Activated CD4-positive, alpha-beta memory T cell treated with anti-CD3 and anti-CD28 coated beads for 36 hours (primary cell): ENCODE measurements at regions not wholly inside any gene's neighbourhood (a gene's known extent, or its start where the extent isn't known, plus 50 kb on each side); places are given as distances from the start of the nearest gene placed in this dataset.

Source experiments
- CTCF ChIA-PET: fragments of 350-600 bp; sonication (Branson Sonifier 250); formaldehyde crosslinking; loops from one replicate; lab custom pipeline; 2021; ENCODE audit warnings: antibody characterized with exemption, inconsistent platforms; lab: Charles Lee
- POLR2A ChIA-PET: fragments of 350-600 bp; sonication (Branson Sonifier 250); formaldehyde crosslinking; loops from one replicate; lab custom pipeline; 2021; ENCODE audit warnings: antibody characterized with exemption; lab: Charles Lee
- DNase-seq: peaks from one replicate; pipeline ENCODE4 v3.0.0-alpha.2; 2020
- H3K27ac Mint-ChIP-seq: one replicate; pipeline ENCODE4 v1.8.0; 2021; ENCODE audit warnings: mixed read lengths
- H3K27me3 Mint-ChIP-seq: one replicate; pipeline ENCODE4 v1.8.0; 2021; ENCODE audit warnings: mixed read lengths
- H3K36me3 Mint-ChIP-seq: one replicate; pipeline ENCODE4 v1.8.0; 2021; ENCODE audit warnings: mixed read lengths
- H3K4me1 Mint-ChIP-seq: one replicate; pipeline ENCODE4 v1.8.0; 2021; ENCODE audit warnings: low read depth, mixed read lengths
- H3K4me3 Mint-ChIP-seq: one replicate; pipeline ENCODE4 v1.8.0; 2021; ENCODE audit warnings: mild to moderate bottlenecking, mixed read lengths
- H3K9me3 Mint-ChIP-seq: one replicate; pipeline ENCODE4 v1.8.0; 2021; ENCODE audit warnings: mixed read lengths
- intact Hi-C: fragments of 100-400 bp; cut with micrococcal nuclease; formaldehyde crosslinking; loops from one replicate; pipeline ENCODE4 v1.15.1; 2023

DNA sequence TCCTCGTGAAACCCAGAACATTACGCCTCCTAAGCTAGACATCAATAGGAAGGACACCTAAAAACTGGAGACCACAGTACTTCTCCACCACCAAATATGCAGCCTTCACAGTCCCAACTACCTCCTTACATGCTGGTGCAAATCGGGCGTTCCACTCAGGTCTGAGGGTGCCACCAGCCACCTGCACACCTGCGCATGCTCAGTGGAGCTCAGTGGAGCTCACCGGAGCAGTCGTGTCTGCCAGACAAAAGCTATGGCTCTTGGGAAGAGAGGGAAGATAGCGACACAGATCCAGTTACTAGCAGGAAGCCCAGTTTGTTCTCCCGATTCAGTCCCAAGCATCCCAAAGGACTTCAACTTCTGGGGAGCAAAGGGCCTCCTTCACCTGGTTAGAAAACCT is 237.1 kb downstream of the TSHZ3 start:
- ChIA-PET POLR2A (no interaction called here), CTCF (no interaction called here)
- Mint-ChIP-seq H3K27ac (no peak overlapping the region), H3K36me3 (no peaks in the 10 kb centered on the region), H3K4me3 (no peak overlapping the region), H3K27me3 (peaks cover 24% of the 10 kb centered on the region), H3K4me1 (peaks cover 13% of the 10 kb centered on the region), H3K9me3 (no peaks in the 10 kb centered on the region)
- DNase-seq, result no peak
- intact Hi-C loops, result loop anchor here (10.0 kb wide), 1 partner anchor 153 kb away; no protein-coding TSS in a partner anchor

DNA sequence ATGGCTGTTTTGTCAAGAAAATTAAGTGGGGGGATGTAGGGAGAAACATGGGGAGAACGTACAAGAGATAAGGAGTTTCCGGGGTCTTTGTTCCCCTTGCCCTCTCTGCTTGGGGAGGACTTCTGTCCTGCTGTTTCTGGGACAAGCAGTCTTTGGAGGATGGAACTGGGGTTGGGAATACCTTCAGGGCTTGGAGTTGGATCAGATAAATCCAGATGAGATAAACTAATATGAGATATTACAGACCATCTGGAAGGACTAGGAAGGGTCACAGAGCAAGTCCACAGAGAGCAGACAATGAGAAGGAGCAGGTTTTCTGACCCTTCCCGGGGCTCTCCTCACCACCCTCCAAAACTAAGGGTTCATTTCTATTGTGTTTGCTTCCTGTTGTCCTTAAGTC is 237.5 kb downstream of the TSHZ3 start:
- no peaks in the 10 kb centered on the region for H3K36me3 Mint-ChIP-seq
- no peak for DNase-seq
- H3K4me3 Mint-ChIP-seq, result no peak overlapping the region
- intact Hi-C loops, result loop anchor here (10.0 kb wide), 1 partner anchor 153 kb away; no protein-coding TSS in a partner anchor
- H3K27me3 Mint-ChIP-seq, result peaks cover 24% of the 10 kb centered on the region
- H3K27ac Mint-ChIP-seq, result no peak overlapping the region
- ChIA-PET POLR2A (no interaction called here), CTCF (no interaction called here)
- H3K9me3 Mint-ChIP-seq, result no peaks in the 10 kb centered on the region
- peaks cover 13% of the 10 kb centered on the region for H3K4me1 Mint-ChIP-seq

DNA sequence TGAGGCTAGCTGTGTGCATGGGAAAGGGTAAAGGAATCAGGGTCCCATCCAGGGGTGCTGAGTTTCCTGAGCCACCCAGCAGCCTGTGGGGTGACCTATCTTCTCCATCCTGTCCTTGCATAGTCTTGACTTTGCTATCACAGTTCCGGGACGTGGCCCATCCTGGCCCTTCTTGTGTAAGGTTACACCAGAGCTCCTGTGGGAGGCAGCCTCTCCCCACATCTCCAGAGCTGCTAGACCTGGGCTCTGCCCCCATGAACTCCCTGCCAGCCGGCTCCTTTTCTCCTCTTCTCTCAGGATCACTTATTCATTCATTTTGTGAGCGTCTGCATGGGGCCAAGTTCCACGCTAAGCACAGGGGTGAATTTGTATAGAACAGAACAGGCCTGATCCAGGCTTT is 238.9 kb downstream of the TSHZ3 start:
- Mint-ChIP-seq H3K27ac (no peak overlapping the region), H3K36me3 (no peaks in the 10 kb centered on the region), H3K4me1 (peaks cover 13% of the 10 kb centered on the region), H3K4me3 (no peak overlapping the region), H3K27me3 (peaks cover 24% of the 10 kb centered on the region), H3K9me3 (no peaks in the 10 kb centered on the region)
- DNase-seq, result peak; percentile 30
- POLR2A ChIA-PET, result no interaction called here
- intact Hi-C loops, result loop anchor here (1.0 to 10.0 kb wide), 2 partner anchors 154 to 247 kb away; no protein-coding TSS in a partner anchor
- CTCF ChIA-PET, result interaction anchor here (1.0 to 1.3 kb wide), 2 partner anchors 55 to 247 kb away, joined by 3 to 4 read pairs; no protein-coding TSS in a partner anchor

DNA sequence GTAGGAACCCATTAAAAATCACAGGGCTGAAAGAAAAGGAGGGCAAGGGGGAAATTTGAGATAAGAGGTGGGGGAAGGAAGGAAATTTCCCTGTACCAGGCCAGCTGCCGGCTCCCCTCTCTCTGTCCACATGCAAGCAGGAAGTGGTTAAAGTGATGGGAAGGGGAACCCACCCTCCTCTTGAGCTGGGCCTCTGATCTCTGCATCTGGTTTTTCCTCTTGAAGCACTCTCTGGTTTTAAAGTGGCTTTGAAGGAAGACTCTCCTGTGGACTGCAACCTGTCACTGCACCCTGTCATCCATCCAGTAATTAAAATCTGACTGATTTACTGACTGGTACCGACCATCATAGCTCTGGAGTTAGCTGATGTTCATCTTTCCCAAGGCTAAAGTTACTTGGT is 239.6 kb downstream of the TSHZ3 start:
- CTCF ChIA-PET, result interaction anchor here (0.6 to 1.0 kb wide), 2 partner anchors 120 to 248 kb away, joined by 3 to 4 read pairs; no protein-coding TSS in a partner anchor
- no peak overlapping the region for H3K27ac Mint-ChIP-seq
- POLR2A ChIA-PET, result no interaction called here
- peaks cover 24% of the 10 kb centered on the region for H3K27me3 Mint-ChIP-seq
- H3K9me3 Mint-ChIP-seq, result no peaks in the 10 kb centered on the region
- H3K4me1 Mint-ChIP-seq, result peaks cover 13% of the 10 kb centered on the region
- no peak for DNase-seq
- H3K36me3 Mint-ChIP-seq, result no peaks in the 10 kb centered on the region
- H3K4me3 Mint-ChIP-seq, result no peak overlapping the region
- intact Hi-C loops, result loop anchor here (1.0 to 10.0 kb wide), 2 partner anchors 155 to 248 kb away; no protein-coding TSS in a partner anchor

DNA sequence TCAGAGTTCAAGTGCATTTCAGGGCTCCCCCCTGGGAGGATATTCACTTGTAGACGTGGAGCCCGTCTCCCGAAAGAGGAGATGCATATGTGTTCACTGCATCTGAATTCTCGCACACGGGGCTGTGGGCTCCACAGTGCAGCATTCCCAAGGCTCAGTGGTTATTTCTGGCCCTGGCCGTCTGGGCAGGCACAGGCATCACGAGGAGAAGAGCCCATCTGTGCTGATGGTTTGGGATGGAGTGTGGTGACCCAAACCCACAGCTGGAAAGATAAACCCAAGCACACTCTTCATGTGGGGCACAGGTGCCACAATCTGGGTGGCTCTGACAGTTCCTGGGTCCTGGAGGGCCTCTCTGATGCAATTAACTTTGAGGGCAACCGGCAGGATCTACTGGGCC is 242.1 kb downstream of the TSHZ3 start:
- Mint-ChIP-seq H3K27me3 (peaks cover 7% of the 10 kb centered on the region), H3K4me3 (no peak overlapping the region), H3K27ac (no peak overlapping the region), H3K36me3 (no peaks in the 10 kb centered on the region), H3K9me3 (no peaks in the 10 kb centered on the region), H3K4me1 (peaks cover 13% of the 10 kb centered on the region)
- ChIA-PET CTCF (no interaction called here), POLR2A (no interaction called here)
- intact Hi-C loops, result no loop called here
- DNase-seq, result no peak

DNA sequence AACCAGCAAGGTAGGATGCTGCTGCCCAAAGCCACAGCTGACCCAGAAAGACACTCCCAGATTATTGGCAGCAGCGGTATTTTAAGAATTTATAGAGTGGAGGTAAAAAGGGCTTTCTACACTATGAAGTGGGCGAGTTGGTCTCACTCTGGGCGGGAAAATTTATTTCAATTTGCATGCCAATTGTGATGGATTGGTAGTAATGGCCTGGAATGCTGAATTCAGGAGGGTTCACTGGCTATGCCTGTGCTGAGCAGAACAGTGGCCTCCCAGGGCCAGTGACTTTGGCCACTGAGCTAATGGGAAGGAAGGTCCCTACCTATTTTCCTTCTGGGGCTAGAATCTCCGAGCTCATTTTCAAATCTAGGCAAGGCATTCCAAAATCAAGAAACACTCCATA is 243.5 kb downstream of the TSHZ3 start:
- Mint-ChIP-seq H3K4me3 (no peak overlapping the region), H3K9me3 (no peaks in the 10 kb centered on the region), H3K27ac (no peak overlapping the region), H3K27me3 (peaks cover 5% of the 10 kb centered on the region), H3K4me1 (peaks cover 13% of the 10 kb centered on the region), H3K36me3 (no peaks in the 10 kb centered on the region)
- DNase-seq, result no peak
- intact Hi-C loops, result no loop called here
- ChIA-PET POLR2A (interaction anchor here (0.5 to 0.6 kb wide), 2 partner anchors 14 to 96 kb away, joined by 3 to 6 read pairs; no protein-coding TSS in a partner anchor), CTCF (no interaction called here)

DNA sequence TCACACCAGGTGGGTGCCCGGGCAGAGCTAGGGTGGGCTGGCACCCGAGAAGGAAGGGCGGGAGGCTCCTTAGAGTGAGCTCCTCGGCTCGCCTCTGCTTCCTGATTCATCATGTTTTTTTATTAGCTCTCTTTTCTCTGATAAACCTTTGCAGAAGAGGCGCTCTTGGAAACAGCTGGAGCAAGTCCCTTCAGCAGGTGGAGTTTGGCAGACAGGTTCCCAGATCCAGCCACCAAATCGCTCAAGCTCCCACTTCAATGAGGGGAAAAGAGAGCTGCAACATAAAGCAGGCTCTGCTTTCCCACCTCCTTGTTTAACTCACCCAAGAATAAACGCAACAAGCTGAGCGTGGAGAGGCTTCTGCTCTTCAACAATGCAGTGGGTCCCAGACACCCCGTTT is 244.8 kb downstream of the TSHZ3 start:
- POLR2A ChIA-PET, result no interaction called here
- CTCF ChIA-PET, result interaction anchor here (0.6 kb wide), 1 partner anchor 435 kb away, joined by 3 read pairs; no protein-coding TSS in a partner anchor
- intact Hi-C loops, result no loop called here

DNA sequence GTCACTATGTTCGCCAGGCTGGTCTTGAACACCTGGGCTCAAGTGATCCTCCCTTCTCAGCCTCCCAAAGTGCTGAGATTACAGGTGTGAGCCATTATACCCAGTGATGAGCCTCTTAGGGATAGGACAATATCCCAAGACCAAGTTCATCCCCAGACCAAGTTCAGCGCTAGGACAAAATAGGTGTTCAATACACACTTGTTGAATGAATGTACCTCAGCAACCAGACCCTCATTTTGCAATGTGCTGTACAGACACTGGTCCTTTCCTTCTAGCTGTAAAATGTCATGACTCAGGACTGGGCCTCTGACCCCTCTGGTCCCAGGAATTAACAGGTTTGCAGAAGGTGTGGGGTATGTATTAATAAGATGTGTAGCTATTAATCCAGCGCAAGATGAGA is 246.0 kb downstream of the TSHZ3 start:
- H3K9me3 Mint-ChIP-seq, result no peaks in the 10 kb centered on the region
- POLR2A ChIA-PET, result no interaction called here
- no peak for DNase-seq
- no peaks in the 10 kb centered on the region for H3K36me3 Mint-ChIP-seq
- H3K27me3 Mint-ChIP-seq, result peaks cover under 1% of the 10 kb centered on the region
- intact Hi-C loops, result no loop called here
- CTCF ChIA-PET, result no interaction called here
- H3K27ac Mint-ChIP-seq, result no peak overlapping the region
- no peaks in the 10 kb centered on the region for H3K4me1 Mint-ChIP-seq
- no peak overlapping the region for H3K4me3 Mint-ChIP-seq

More for the DNA sequence above, 244.8 kb downstream of the TSHZ3 start:
- H3K9me3 Mint-ChIP-seq, result no peaks in the 10 kb centered on the region
- no peak for DNase-seq
- no peak overlapping the region for H3K27ac Mint-ChIP-seq
- no peaks in the 10 kb centered on the region for H3K36me3 Mint-ChIP-seq
- H3K27me3 Mint-ChIP-seq, result peaks cover 5% of the 10 kb centered on the region
- H3K4me1 Mint-ChIP-seq, result peaks cover 5% of the 10 kb centered on the region
- no peak overlapping the region for H3K4me3 Mint-ChIP-seq

DNA sequence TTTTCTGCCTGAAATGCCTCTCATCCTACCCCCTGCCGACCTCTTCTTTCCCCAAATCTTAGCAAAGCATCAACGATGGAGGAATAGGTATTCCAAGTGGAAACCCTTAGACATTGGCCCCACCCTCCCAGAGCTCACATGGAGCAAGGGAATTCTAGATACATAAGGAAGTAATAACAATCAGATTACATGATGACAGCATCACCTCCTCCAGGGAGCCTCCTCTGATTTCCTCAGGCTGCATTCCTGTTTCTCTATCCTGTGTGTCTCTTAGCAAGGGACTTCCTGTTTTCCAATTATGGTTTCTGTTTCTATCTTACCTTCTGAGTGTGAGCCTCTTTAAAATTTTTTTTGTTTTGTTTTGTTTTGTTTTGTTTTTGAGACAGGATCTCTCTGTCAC is 246.6 kb downstream of the TSHZ3 start:
- H3K4me1 Mint-ChIP-seq, result no peaks in the 10 kb centered on the region
- no peaks in the 10 kb centered on the region for H3K36me3 Mint-ChIP-seq
- no peaks in the 10 kb centered on the region for H3K27me3 Mint-ChIP-seq
- ChIA-PET POLR2A (no interaction called here), CTCF (no interaction called here)
- no peaks in the 10 kb centered on the region for H3K9me3 Mint-ChIP-seq
- no peak overlapping the region for H3K27ac Mint-ChIP-seq
- intact Hi-C loops, result no loop called here
- no peak overlapping the region for H3K4me3 Mint-ChIP-seq
- DNase-seq, result no peak

DNA sequence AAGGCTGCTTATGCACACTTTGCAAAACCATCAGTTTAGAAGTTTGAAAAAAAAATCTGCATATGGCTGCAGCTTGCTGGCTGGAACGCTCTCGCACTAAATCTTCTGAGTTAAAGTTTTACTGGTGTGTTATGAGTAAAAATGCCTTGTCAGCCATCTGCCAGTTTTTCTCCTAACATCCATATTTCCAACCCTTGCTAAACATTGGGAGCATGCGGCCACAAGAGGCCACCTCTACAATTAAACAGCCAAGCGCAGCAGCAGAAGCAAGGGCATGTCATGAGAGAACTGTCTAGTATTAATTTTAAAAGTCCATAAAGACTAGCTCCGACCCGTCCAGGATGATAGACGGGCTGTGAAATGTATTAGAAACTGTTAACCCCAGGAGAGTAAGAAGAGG is 248.3 kb downstream of the TSHZ3 start:
- no peak overlapping the region for H3K27ac Mint-ChIP-seq
- H3K4me3 Mint-ChIP-seq, result no peak overlapping the region
- H3K27me3 Mint-ChIP-seq, result peaks cover 2% of the 10 kb centered on the region
- intact Hi-C loops, result no loop called here
- CTCF ChIA-PET, result no interaction called here
- H3K4me1 Mint-ChIP-seq, result no peaks in the 10 kb centered on the region
- H3K9me3 Mint-ChIP-seq, result no peaks in the 10 kb centered on the region
- POLR2A ChIA-PET, result no interaction called here
- H3K36me3 Mint-ChIP-seq, result no peaks in the 10 kb centered on the region
- DNase-seq, result no peak

DNA sequence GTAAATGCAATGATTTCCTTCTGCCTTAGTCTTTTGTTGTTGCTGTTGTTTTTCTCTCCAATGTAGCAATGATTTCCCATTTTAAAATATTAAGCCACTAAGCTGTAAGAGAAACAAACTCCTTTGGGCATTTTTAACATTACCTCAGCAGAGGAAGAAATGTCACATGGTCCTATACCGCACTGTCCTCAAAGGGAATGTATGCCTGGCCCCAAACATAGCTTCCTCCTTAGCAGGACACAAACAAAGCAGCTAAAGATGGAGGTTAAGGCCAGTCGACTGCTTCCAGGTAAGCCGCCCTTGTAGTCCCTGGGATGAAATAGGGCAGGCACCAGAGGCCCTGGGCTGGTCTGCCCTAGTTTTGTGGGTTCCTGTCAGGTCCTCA is 249.0 kb downstream of the TSHZ3 start:
- H3K27me3 Mint-ChIP-seq, result peaks cover 2% of the 10 kb centered on the region
- H3K27ac Mint-ChIP-seq, result no peak overlapping the region
- DNase-seq, result no peak
- H3K4me1 Mint-ChIP-seq, result no peaks in the 10 kb centered on the region
- H3K4me3 Mint-ChIP-seq, result no peak overlapping the region
- CTCF ChIA-PET, result no interaction called here
- POLR2A ChIA-PET, result no interaction called here
- H3K36me3 Mint-ChIP-seq, result no peaks in the 10 kb centered on the region
- H3K9me3 Mint-ChIP-seq, result no peaks in the 10 kb centered on the region
- intact Hi-C loops, result no loop called here

DNA sequence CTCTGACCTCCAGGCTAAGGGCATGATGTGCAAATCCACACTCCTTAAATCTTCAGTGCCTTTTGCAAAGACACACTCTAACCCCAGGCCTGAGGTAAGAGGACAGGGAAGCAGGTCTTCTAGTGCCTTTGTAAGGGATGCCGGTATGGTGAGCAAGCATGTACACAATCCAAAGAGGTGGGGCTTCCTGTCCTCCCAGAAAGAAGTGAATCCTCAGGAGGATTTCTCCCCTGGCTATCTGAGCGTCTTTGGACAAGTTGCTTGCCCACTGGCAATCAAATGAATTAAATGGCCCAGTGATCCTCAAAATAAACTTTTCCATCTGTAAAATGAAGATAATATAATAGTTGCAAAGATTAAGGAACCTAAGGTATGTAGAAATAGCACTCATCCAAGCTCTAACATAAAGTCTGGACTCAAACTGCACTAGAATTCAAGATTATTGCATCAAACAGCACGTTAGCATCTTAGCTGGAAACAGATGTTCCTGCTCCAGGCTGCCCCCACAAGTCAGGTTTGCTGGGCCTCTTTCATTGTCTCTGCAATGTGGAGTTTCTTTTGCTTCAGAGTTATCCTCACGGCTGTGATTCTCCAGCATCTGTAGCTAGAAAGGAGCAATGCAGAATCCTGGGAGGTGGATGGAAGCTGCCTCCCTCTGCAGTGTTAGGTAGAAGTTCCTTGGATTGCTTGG is 249.6 kb downstream of the TSHZ3 start:
- Mint-ChIP-seq H3K4me1 (no peaks in the 10 kb centered on the region), H3K27me3 (peaks cover 2% of the 10 kb centered on the region), H3K27ac (no peak overlapping the region), H3K9me3 (no peaks in the 10 kb centered on the region), H3K4me3 (no peak overlapping the region), H3K36me3 (no peaks in the 10 kb centered on the region)
- CTCF ChIA-PET, result no interaction called here
- DNase-seq, result no peak
- POLR2A ChIA-PET, result no interaction called here
- intact Hi-C loops, result no loop called here

DNA sequence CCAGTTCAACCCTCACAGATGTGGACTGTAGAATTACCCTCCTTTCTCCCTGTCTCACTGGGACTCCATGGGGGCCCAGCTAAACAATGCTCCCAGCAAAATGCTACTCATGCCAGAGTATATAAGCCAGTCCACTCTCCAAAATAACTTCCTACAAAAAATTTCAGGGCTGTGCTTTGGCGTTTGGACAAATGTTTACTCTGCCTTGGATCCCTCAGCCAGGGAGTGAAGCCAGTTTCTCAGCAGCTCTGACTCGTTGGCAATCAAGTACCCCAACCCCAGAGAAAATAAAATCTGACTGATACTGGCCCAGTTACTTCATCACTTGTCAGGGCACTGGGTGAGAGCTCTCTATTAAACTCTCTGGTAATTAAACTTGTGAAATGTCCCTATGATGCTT is 250.4 kb downstream of the TSHZ3 start:
- intact Hi-C loops, result no loop called here
- POLR2A ChIA-PET, result no interaction called here
- no peaks in the 10 kb centered on the region for H3K36me3 Mint-ChIP-seq
- DNase-seq, result no peak
- CTCF ChIA-PET, result no interaction called here
- H3K4me1 Mint-ChIP-seq, result no peaks in the 10 kb centered on the region
- no peak overlapping the region for H3K27ac Mint-ChIP-seq
- no peak overlapping the region for H3K4me3 Mint-ChIP-seq
- H3K27me3 Mint-ChIP-seq, result peaks cover 2% of the 10 kb centered on the region
- no peaks in the 10 kb centered on the region for H3K9me3 Mint-ChIP-seq
